ENCODE measurements at regions not wholly inside any gene's neighbourhood (a gene's known extent, or its start where the extent isn't known, plus 50 kb on each side); places are given as distances from the start of the nearest gene placed in this dataset.

GRCh38 chr11:109877043-109877442, 216.1 kb upstream of the ZC3H12C start:
- intact Hi-C loops (cut with DNase I, micrococcal nuclease): no loop called here
- Histone ChIP-seq H3K27me3 (ENCODE audit: control insufficient read depth in 1 of 2, insufficient read depth in 2 of 2, low read length in 2 of 2) (no peaks in the 10 kb centered on the region), H3K4me1 (ENCODE audit: insufficient read depth, low read length) (no peaks in the 10 kb centered on the region), H3K36me3 (ENCODE audit: insufficient read depth, low read length) (no peaks in the 10 kb centered on the region), H3K9me3 (ENCODE audit: control insufficient read depth in 1 of 2, insufficient read depth in 1 of 2, low read length in 2 of 2) (peaks cover 0 to 3% of the 10 kb centered on the region in 2 experiments), H3K4me3 (ENCODE audit: low read length) (no peak overlapping the region), H3K27ac (ENCODE audit: low read depth in 1 of 2, low read length in 2 of 2) (no peak overlapping the region)
- no peak overlapping the region for H3K4me3 Mint-ChIP-seq
- ChIA-PET CTCF (no interaction called here), POLR2A (no interaction called here)
- no peak for TF ChIP-seq CTCF (IDR thresholded peaks at IDR 0.05)
- no peaks in the 10 kb centered on the region for H3K9me3 Mint-ChIP-seq
- H3K27ac Mint-ChIP-seq: no peak overlapping the region
- DNase-seq: no peak
- H3K36me3 Mint-ChIP-seq (ENCODE audit: low read depth): no peaks in the 10 kb centered on the region
- no peaks in the 10 kb centered on the region for H3K4me1 Mint-ChIP-seq (ENCODE audit: low read depth)
- ATAC-seq (ENCODE audit: poor library complexity): no peak
- H3K27me3 Mint-ChIP-seq: no peaks in the 10 kb centered on the region

GRCh38 chr11:109884501-109884900, 208.7 kb upstream of the ZC3H12C start:
- H3K27me3 ChIP-seq (ENCODE audit: control insufficient read depth in 1 of 2, insufficient read depth in 2 of 2, low read length in 2 of 2): no peaks in the 10 kb centered on the region
- no peak overlapping the region for H3K4me3 ChIP-seq (ENCODE audit: low read length)
- DNase-seq (no peak), ATAC-seq (ENCODE audit: poor library complexity) (no peak)
- Mint-ChIP-seq H3K27me3 (peaks cover 3% of the 10 kb centered on the region), H3K36me3 (ENCODE audit: low read depth) (no peaks in the 10 kb centered on the region), H3K27ac (no peak overlapping the region), H3K4me3 (no peak overlapping the region), H3K9me3 (peaks cover 2% of the 10 kb centered on the region), H3K4me1 (ENCODE audit: low read depth) (no peaks in the 10 kb centered on the region)
- no peaks in the 10 kb centered on the region for H3K9me3 ChIP-seq (ENCODE audit: control insufficient read depth in 1 of 2, insufficient read depth in 1 of 2, low read length in 2 of 2)
- H3K27ac ChIP-seq (ENCODE audit: low read depth in 1 of 2, low read length in 2 of 2): no peak overlapping the region
- POLR2A ChIA-PET: no interaction called here
- no peaks in the 10 kb centered on the region for H3K36me3 ChIP-seq (ENCODE audit: insufficient read depth, low read length)
- CTCF ChIA-PET: no interaction called here
- no peak for TF ChIP-seq CTCF (IDR thresholded peaks at IDR 0.05)
- intact Hi-C loops (cut with DNase I, micrococcal nuclease): no loop called here
- no peaks in the 10 kb centered on the region for H3K4me1 ChIP-seq (ENCODE audit: insufficient read depth, low read length)

GRCh38 chr11:109885006-109885405, 208.2 kb upstream of the ZC3H12C start:
- peaks cover 3% of the 10 kb centered on the region for H3K27me3 Mint-ChIP-seq
- H3K4me1 ChIP-seq (ENCODE audit: insufficient read depth, low read length): no peaks in the 10 kb centered on the region
- ATAC-seq (ENCODE audit: poor library complexity): no peak
- no peak overlapping the region for H3K27ac ChIP-seq (ENCODE audit: low read depth in 1 of 2, low read length in 2 of 2)
- no peak overlapping the region for H3K27ac Mint-ChIP-seq
- H3K36me3 Mint-ChIP-seq (ENCODE audit: low read depth): no peaks in the 10 kb centered on the region
- intact Hi-C loops (cut with DNase I, micrococcal nuclease): no loop called here
- CTCF ChIA-PET: no interaction called here
- H3K9me3 ChIP-seq (ENCODE audit: control insufficient read depth in 1 of 2, insufficient read depth in 1 of 2, low read length in 2 of 2): no peaks in the 10 kb centered on the region
- H3K27me3 ChIP-seq (ENCODE audit: control insufficient read depth in 1 of 2, insufficient read depth in 2 of 2, low read length in 2 of 2): no peaks in the 10 kb centered on the region
- H3K4me3 Mint-ChIP-seq: no peak overlapping the region
- H3K4me3 ChIP-seq (ENCODE audit: low read length): no peak overlapping the region
- POLR2A ChIA-PET: no interaction called here
- peaks cover 2% of the 10 kb centered on the region for H3K9me3 Mint-ChIP-seq
- no peak for DNase-seq
- no peak for TF ChIP-seq CTCF (IDR thresholded peaks at IDR 0.05)
- H3K36me3 ChIP-seq (ENCODE audit: insufficient read depth, low read length): no peaks in the 10 kb centered on the region
- no peaks in the 10 kb centered on the region for H3K4me1 Mint-ChIP-seq (ENCODE audit: low read depth)
